CD1c-positive myeloid dendritic cell (primary cell): ENCODE measurements at regions not wholly inside any gene's neighbourhood (a gene's known extent, or its start where the extent isn't known, plus 50 kb on each side); places are given as distances from the start of the nearest gene placed in this dataset.

Experiments used
- DNase-seq: peaks from one replicate; pipeline ENCODE4 v3.0.0-alpha.2; 2016; ENCODE audit errors: extremely low spot score

DNA sequence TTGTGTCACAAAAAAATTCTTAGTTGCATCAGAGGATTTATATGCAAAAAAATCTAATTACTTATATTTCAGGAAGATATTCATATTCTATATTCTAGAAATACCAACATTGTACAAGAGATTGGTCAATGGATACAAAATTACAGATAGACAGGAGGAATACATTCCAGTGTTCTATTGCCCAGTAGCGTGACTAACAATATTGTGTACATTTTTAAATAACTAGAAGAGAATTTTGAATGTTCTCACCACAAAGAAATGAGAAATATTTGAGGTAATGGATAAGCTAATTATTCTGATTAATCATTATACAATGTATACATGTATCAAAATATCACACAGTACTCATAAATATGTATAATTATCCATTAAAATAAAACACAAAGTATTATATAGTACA, 253.3 kb downstream of the IPMK start:
- no peak for DNase-seq

- no peak for DNase-seq
Measured at GRCh38 chr10:58013406-58013805, 254.3 kb downstream of the IPMK start.

- DNase-seq: no peak
Measured at GRCh38 chr10:58010073-58010702, 257.5 kb downstream of the IPMK start.

- DNase-seq: no peak
Measured at GRCh38 chr10:58003945-58004344, 263.7 kb downstream of the IPMK start.

DNA sequence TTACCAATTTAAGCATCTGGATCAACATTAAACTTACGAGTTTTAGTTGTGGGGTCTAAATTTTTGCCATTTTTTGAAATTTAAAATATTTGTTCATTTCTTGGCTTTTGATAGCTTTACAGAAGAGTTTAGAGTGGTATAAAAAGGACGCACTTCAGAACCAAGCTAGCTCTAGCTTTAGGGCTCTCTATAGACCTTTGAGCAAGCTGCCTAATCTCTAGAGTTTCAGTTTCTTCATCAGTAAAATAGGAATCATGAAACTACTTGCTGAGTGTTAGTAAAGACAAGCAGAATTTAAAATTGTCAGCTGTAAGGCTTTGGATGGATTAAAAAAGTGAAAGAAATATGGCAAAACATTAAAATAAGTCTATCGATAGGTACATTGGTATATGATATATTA, 266.5 kb downstream of the IPMK start:
- DNase-seq: no peak

- DNase-seq: no peak
Measured at GRCh38 chr10:57996536-57996935, 271.2 kb downstream of the IPMK start.

DNA sequence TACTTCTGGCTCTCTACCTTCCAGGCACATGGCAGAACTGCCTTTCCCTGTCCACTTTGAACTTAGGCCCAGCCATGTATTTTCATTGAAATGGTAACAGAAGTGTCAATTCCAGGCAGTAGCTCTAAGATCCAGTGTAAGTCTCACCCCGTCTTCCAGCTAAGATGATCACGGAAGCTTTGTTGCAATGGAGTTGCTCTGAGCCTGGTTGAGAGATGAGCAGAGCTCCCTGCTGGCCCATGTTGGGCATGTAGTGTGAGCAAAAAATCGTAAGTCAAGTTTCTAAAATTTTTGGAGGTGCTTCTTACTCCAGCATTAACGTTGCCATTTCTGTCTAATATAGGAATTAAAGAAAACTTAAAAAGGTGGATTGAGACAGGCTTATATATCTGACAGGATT, 274.4 kb downstream of the IPMK start:
- DNase-seq: no peak

- no peak for DNase-seq
Measured at GRCh38 chr10:57992321-57993077, 275.2 kb downstream of the IPMK start.

DNA sequence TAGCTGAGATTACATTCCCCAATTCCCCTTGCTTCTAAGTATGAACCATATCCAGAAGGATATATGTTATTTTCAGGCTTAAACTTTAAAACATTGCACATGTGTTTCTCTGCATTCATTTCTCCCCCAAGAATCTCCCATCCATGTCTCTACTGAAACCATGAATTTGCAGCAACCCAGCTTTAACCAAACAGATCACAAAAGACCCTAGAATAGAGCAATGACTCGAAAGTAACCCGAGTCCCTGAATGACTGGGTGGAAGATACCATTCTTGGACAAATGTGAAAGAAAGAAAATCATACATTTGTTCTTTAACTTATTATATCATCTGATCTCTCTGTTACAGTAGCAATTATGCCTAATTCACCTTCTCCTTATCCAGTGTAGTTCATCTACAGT, 278.7 kb downstream of the IPMK start:
- DNase-seq: no peak

- no peak for DNase-seq
Measured at GRCh38 chr10:57987055-57987721, 280.5 kb downstream of the IPMK start.

- no peak for DNase-seq
Measured at GRCh38 chr10:57986422-57986821, 281.3 kb downstream of the IPMK start.

DNA sequence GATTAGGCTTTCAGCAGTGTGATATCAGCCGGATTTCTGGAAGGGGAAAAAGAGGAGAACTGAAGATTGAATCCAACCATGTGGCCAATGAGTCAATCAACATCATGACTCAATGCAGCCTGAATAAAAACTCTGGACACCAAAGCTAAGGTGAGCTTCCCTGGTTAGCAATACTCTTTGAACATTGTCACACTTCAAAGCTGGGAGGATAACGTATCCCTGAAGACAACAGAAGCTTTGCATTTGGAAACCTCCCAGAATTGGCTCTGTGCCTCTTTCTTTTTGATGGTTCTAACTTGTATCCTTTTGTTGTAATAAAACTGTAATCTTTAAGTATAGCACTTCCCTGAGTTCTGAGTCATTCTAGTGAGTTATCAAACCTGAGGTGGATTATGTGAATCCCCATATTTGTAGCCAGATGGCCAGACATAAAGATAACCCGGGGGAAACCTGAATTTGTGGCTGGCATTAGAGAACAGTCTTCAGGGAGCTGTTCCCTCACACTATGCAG, 284.4 kb downstream of the IPMK start:
- DNase-seq: no peak

DNA sequence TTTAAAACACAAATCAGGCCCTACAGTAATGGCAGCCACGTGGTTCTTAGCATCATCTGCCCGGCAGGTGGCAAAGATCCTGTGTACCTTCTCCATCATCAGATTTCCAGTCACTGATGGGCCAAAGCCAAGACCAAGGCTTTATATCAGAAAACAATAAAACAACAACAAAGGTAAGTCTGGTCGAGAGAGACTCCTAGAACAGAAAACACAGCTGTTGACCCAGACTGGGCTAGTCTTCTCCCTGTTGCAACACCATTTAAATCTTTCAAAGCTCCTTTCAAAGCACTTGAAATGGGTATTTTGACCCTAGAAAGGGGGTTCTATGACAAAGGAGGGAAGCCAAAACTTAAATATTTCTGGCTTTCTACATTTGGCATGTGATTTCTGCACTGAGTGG, 285.6 kb downstream of the IPMK start:
- DNase-seq: no peak

DNA sequence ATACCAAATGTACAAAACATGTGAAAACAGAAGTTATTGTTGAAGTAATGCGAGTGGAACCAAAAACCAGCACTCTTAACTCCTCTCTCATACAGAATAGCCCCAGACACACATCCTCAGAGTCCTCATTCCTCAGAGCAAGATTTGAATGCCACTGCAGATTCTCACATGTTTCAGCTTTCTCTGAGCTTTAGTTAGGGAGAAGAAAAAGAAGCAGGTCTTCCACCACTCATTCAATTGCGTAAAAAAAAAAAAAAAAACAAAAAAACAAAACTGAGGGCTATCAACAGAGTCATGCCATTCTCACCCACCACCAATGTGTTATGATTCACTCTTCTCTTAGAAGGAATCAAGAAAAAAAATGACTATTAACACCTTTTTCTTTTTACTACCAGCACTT, 287.7 kb downstream of the IPMK start:
- no peak for DNase-seq

GRCh38 chr10:57979491-57979890, 288.2 kb downstream of the IPMK start:
- DNase-seq: no peak

GRCh38 chr10:57977262-57977661, 290.4 kb downstream of the IPMK start:
- DNase-seq: no peak

DNA sequence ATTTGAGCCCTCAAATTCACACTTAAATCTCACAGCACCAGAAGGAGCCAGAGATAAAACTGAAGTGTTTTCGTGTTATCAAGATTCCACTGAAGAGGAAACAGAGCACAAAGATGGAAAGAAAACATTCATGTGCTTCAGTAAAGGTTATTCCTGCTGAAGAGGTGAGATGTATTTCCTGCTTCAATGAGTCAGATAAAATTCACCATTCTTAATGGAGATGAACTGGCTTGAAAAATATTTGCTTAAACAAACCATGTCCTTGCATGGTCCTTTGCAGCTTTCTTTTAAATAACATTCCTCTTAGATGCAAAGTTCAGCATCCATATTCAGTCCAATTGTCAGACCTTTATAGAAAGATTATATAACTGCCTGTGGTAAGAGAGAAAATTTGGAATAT, 294.2 kb downstream of the IPMK start:
- no peak for DNase-seq

GRCh38 chr10:57972783-57973182, 294.9 kb downstream of the IPMK start:
- no peak for DNase-seq

GRCh38 chr10:57968328-57969016, 299.2 kb downstream of the IPMK start:
- no peak for DNase-seq

- DNase-seq: no peak
Measured at GRCh38 chr10:57964351-57964750, 303.3 kb downstream of the IPMK start.

- no peak for DNase-seq
Measured at GRCh38 chr10:57963546-57963945, 304.1 kb downstream of the IPMK start.

DNA sequence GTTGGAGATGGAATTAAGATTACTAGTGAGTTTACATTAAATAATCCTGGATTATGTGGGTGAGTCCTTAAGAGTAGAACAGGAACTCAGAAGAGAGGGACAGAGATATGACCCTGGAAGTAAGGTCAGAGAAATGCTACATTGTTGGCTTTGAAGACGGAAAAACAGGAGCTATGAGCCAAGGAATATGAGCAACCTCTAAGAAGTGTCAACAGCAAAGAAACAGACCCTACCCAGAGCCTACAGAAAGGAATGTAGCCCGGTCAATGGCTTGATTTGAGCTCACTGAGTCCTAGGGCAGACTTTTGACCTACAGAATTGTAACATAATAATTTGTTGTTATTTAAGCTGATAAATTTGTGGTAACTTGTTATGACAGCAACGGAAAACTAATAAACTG, 304.9 kb downstream of the IPMK start:
- no peak for DNase-seq
